SU-DHL-6 (cell line): ENCODE measurements at regions not wholly inside any gene's neighbourhood (a gene's known extent, or its start where the extent isn't known, plus 50 kb on each side); places are given as distances from the start of the nearest gene placed in this dataset.

Source experiments
- EZH2phosphoT487 ChIP-seq: fragments of 200-600 bp; sonication (generic), shearing (Covaris generic); conservative IDR thresholded peaks from 2 replicates; pipeline ENCODE4 v1.6.1; 2018; ENCODE audit warnings: mild to moderate bottlenecking, antibody characterized with exemption, low read length, moderate library complexity, mixed read lengths
- TF ChIP-seq, protein P1 (sequence below): fragments of 200-600 bp; sonication (generic); IDR thresholded peaks from one replicate; pipeline ENCODE4 v1.5.1; 2017; ENCODE audit warnings: antibody characterized with exemption, mild to moderate bottlenecking, low read length, moderate library complexity; ENCODE audit not compliant: insufficient read depth, poor library complexity, severe bottlenecking

DNA sequence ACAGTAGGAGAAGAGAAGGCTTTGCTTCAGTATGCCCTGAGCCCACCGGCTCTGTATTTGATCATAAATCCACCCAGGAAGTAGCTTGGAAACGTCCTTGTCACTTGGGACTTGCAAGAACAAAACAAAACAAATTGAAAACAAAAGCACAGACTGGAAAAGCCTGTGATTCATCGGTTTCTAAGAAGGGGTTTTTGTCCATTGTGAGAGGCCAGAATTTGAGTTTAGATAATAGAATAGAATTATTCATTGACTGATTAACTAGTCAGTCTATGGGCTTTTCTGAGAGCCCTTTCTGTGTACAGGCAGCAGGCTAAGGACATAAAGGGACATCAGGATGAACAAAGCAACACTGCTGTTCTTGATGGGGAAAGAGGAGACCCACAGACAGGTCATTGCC, 424.8 kb downstream of the IRX1 start:
- TF ChIP-seq, protein P1, sequence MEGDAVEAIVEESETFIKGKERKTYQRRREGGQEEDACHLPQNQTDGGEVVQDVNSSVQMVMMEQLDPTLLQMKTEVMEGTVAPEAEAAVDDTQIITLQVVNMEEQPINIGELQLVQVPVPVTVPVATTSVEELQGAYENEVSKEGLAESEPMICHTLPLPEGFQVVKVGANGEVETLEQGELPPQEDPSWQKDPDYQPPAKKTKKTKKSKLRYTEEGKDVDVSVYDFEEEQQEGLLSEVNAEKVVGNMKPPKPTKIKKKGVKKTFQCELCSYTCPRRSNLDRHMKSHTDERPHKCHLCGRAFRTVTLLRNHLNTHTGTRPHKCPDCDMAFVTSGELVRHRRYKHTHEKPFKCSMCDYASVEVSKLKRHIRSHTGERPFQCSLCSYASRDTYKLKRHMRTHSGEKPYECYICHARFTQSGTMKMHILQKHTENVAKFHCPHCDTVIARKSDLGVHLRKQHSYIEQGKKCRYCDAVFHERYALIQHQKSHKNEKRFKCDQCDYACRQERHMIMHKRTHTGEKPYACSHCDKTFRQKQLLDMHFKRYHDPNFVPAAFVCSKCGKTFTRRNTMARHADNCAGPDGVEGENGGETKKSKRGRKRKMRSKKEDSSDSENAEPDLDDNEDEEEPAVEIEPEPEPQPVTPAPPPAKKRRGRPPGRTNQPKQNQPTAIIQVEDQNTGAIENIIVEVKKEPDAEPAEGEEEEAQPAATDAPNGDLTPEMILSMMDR = no peak
- no peak for TF ChIP-seq EZH2phosphoT487
